GM12878 (cell line): ENCODE measurements at regions not wholly inside any gene's neighbourhood (a gene's known extent, or its start where the extent isn't known, plus 50 kb on each side); places are given as distances from the start of the nearest gene placed in this dataset.

Experiments
- ATAC-seq: fragments of 200-7000 bp; cut with Tn5 transposase; 3 replicates; pipeline ENCODE4 v1.9.1; 2020; ENCODE audit warnings: mild to moderate bottlenecking, moderate library complexity
- BruUV-seq: library from RNA; stranded (reverse); fragments of 400-500 nt; replicated peaks from 2 replicates; lab custom pipeline; 2021; lab: Mats Ljungman, UMichigan
- CTCF ChIA-PET: fragments of 300-600 bp; sonication (Branson Sonifier 250); formaldehyde crosslinking; extraction: SDS; loops from one replicate; lab custom pipeline; 2021; ENCODE audit warnings: inconsistent platforms; lab: Yijun Ruan, JAX
- POLR2A ChIA-PET: fragments of 350-600 bp; formaldehyde crosslinking; extraction: SDS; loops from one replicate; lab custom pipeline; 2021; ENCODE audit warnings: inconsistent platforms; lab: Charles Lee
- RAD21 ChIA-PET: fragments of 300-600 bp; sonication (Branson Sonifier 250); formaldehyde crosslinking; loops from one replicate; lab custom pipeline; 2023; ENCODE audit warnings: antibody characterized with exemption; ENCODE audit not compliant: unreplicated experiment; lab: Charles Lee
- SMC1A ChIA-PET: fragments of 300-600 bp; sonication (Branson Sonifier 250); formaldehyde crosslinking; loops from one replicate; lab custom pipeline; 2023; ENCODE audit not compliant: unreplicated experiment, uncharacterized antibody; lab: Charles Lee
- DNase-seq: peaks from one replicate; pipeline ENCODE4 v3.0.0-alpha.2; 2011; ENCODE audit warnings: low read depth, low spot score
- FAIRE-seq: peaks from 3 replicates; lab custom pipeline; 2011; peaks lifted over from hg19 to GRCh38; lab: Jason Lieb, UNC
- H2AFZ ChIP-seq: 2 replicates; pipeline ENCODE4 v1.6.0; 2011; ENCODE audit warnings: low read depth, low read length, control low read depth; ENCODE audit not compliant: control insufficient read depth
- H3K27ac ChIP-seq: 2 replicates; pipeline ENCODE4 v1.5.1; 2011; ENCODE audit warnings: control low read depth; ENCODE audit not compliant: control insufficient read depth, insufficient read depth
- H3K27me3 ChIP-seq, 2 experiments: replicated peaks in 1 of 2; 2 replicates each; pipeline versions ENCODE4 v1.6.0 to v1.6.1; 2011; ENCODE audit warnings: low read length in 1 of 2; ENCODE audit not compliant: control insufficient read depth in 2 of 2, insufficient read depth in 2 of 2
- H3K36me3 ChIP-seq, 2 experiments: 2 replicates each; pipeline ENCODE4 v1.5.1; 2011; ENCODE audit warnings: low read length in 1 of 2; ENCODE audit not compliant: control insufficient read depth in 2 of 2, insufficient read depth in 2 of 2
- H3K4me1 ChIP-seq: 2 replicates; pipeline ENCODE4 v1.6.1; 2011; ENCODE audit warnings: mild to moderate bottlenecking, low read length, moderate library complexity, mixed read lengths; ENCODE audit not compliant: control insufficient read depth, insufficient read depth
- H3K4me2 ChIP-seq: 2 replicates; pipeline ENCODE4 v1.6.0; 2011; ENCODE audit warnings: control low read depth; ENCODE audit not compliant: control insufficient read depth, insufficient read depth
- H3K4me3 ChIP-seq: fragments of 200-600 bp; sonication (generic); 2 replicates; pipeline ENCODE4 v1.5.1; 2016
- H3K79me2 ChIP-seq: 2 replicates; pipeline ENCODE4 v1.6.0; 2011; ENCODE audit warnings: low read length; ENCODE audit not compliant: control insufficient read depth, insufficient read depth
- H3K9ac ChIP-seq: 2 replicates; pipeline ENCODE4 v1.8.0; 2011; ENCODE audit warnings: low read length, control low read depth, mixed read lengths; ENCODE audit not compliant: control insufficient read depth, insufficient read depth
- H3K9me3 ChIP-seq: replicated peaks from 3 replicates; pipeline ENCODE4 v1.5.1; 2011; ENCODE audit warnings: mild to moderate bottlenecking, low read length; ENCODE audit not compliant: control insufficient read depth, insufficient read depth
- H4K20me1 ChIP-seq: 2 replicates; pipeline ENCODE4 v1.6.0; 2011; ENCODE audit not compliant: control insufficient read depth, insufficient read depth
- BACH1 ChIP-seq: fragments of 450-650 bp; IDR thresholded peaks from 2 replicates; pipeline ENCODE4 v1.6.1; 2017; ENCODE audit warnings: mild to moderate bottlenecking, borderline replicate concordance
- EP300 ChIP-seq, 2 experiments: fragments of 150-350 bp in 1 of 2; IDR thresholded peaks; 2 replicates each; pipeline ENCODE4 v1.6.1; 2011 to 2012; ENCODE audit warnings: low read depth in 2 of 2, low read length in 2 of 2, borderline replicate concordance in 1 of 2, improper control_type of control experiment in 1 of 2, inconsistent platforms in 1 of 2; ENCODE audit not compliant: control insufficient read depth in 1 of 2
- IKZF1 ChIP-seq: fragments of 450-650 bp; conservative IDR thresholded peaks from 2 replicates; pipeline ENCODE4 v1.6.1; 2017; ENCODE audit warnings: antibody characterized with exemption, mild to moderate bottlenecking
- IRF4 ChIP-seq: IDR thresholded peaks from 2 replicates; pipeline ENCODE4 v1.6.1; 2011; ENCODE audit warnings: low read depth, low read length
- LARP7 ChIP-seq: fragments of 450-650 bp; IDR thresholded peaks from 2 replicates; pipeline ENCODE4 v1.6.1; 2017; ENCODE audit warnings: mild to moderate bottlenecking
- MTA3 ChIP-seq: IDR thresholded peaks from 2 replicates; pipeline ENCODE4 v1.6.1; 2012; ENCODE audit warnings: low read length, inconsistent platforms, borderline replicate concordance
- MYB ChIP-seq: fragments of 150-350 bp; IDR thresholded peaks from 2 replicates; pipeline ENCODE4 v1.6.1; 2014; ENCODE audit warnings: mild to moderate bottlenecking, low read depth, low read length, borderline replicate concordance
- MYC ChIP-seq: IDR thresholded peaks from 2 replicates; pipeline ENCODE4 v1.6.1; 2011; ENCODE audit warnings: mild to moderate bottlenecking, low read length, moderate library complexity, inconsistent platforms; ENCODE audit not compliant: insufficient read depth, insufficient replicate concordance, insufficient read length, severe bottlenecking
- PML ChIP-seq: IDR thresholded peaks from 2 replicates; pipeline ENCODE4 v1.6.1; 2012; ENCODE audit warnings: low read length, inconsistent platforms
- SREBF2 ChIP-seq: IDR thresholded peaks from 2 replicates; pipeline ENCODE4 v1.6.1; 2012; ENCODE audit warnings: mild to moderate bottlenecking, low read length
- STAT3 ChIP-seq: IDR thresholded peaks from 2 replicates; pipeline ENCODE4 v1.6.1; 2011; ENCODE audit warnings: low read depth, low read length, improper control_type of control experiment
- TARDBP ChIP-seq: IDR thresholded peaks from 2 replicates; pipeline ENCODE4 v1.6.1; 2016; ENCODE audit warnings: borderline replicate concordance
- TBL1XR1 ChIP-seq: IDR thresholded peaks from 2 replicates; pipeline ENCODE4 v1.6.1; 2012; ENCODE audit warnings: low read depth, low read length, improper control_type of control experiment
- TCF3 ChIP-seq: IDR thresholded peaks from 2 replicates; pipeline ENCODE4 v1.6.1; 2012; ENCODE audit warnings: low read depth, mild to moderate bottlenecking, low read length, borderline replicate concordance; ENCODE audit not compliant: insufficient read depth
- ZBED1 ChIP-seq: IDR thresholded peaks from 2 replicates; pipeline ENCODE4 v1.6.1; 2016; ENCODE audit warnings: borderline replicate concordance
- ZZZ3 ChIP-seq: IDR thresholded peaks from 2 replicates; pipeline ENCODE4 v1.6.1; 2011; ENCODE audit warnings: low read depth; ENCODE audit not compliant: control insufficient read depth, insufficient read length
- WGBS: methylation state at CpG from one replicate; pipeline ENCODE4 v1.1.6; 2016; ENCODE audit warnings: low lambda C conversion rate; ENCODE audit not compliant: insufficient replicate concordance, insufficient coverage; ENCODE audit errors: missing lambda C conversion rate; 5-methylcytosine and 5-hydroxymethylcytosine counted together
- in situ Hi-C: fragments of 300-500 bp; cut with MboI; formaldehyde crosslinking; loops from 9 replicates; pipeline ENCODE4 v1.14.3; 2018; ENCODE audit warnings: mixed read lengths
- intact Hi-C: fragments of 100-400 bp; cut with micrococcal nuclease; formaldehyde crosslinking; loops from one replicate; pipeline ENCODE4 v1.14.2; 2022; ENCODE audit not compliant: unreplicated experiment
- TF ChIP-seq, protein P1 (sequence below): fragments of 450-650 bp; IDR thresholded peaks from 2 replicates; pipeline ENCODE4 v1.6.1; 2017; ENCODE audit warnings: low read depth, mild to moderate bottlenecking, moderate library complexity
- TF ChIP-seq, protein P2 (sequence below): IDR thresholded peaks from 2 replicates; pipeline ENCODE4 v1.6.1; 2011; ENCODE audit warnings: mild to moderate bottlenecking, low read depth, low read length, moderate library complexity; ENCODE audit not compliant: insufficient replicate concordance
- TF ChIP-seq, protein P3 (sequence below): fragments of 450-650 bp; IDR thresholded peaks from 2 replicates; pipeline ENCODE4 v1.6.1; 2017; ENCODE audit warnings: borderline replicate concordance

DNA sequence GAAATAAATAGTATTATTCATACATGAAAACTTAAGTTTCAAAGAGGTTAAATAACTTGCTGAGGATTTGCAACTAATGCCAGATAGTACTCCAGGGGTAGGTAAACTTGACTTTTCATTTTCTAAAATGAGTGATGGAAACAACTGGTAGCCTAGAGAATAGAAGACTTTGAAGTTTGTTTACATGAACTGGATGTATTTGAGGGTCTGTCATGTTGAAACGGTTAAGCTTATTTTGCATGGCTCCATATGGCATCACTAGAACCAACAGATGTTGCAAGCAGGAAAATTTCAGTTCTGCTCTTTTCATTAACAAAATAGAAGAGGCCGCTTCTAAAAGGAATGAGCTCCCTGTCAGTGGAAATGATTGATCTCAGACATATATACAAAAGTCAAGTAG, 105.1 kb upstream of the SGCD start:
- H4K20me1 ChIP-seq = no peaks in the 10 kb centered on the region
- ATAC-seq (no peak), FAIRE-seq (no peak), DNase-seq (no peak)
- ChIA-PET RAD21 (interaction anchor here (0.7 kb wide), 1 partner anchor 363 kb away, joined by 3 read pairs; no protein-coding TSS in a partner anchor), CTCF (no interaction called here), POLR2A (no interaction called here), SMC1A (no interaction called here)
- no peaks in the 10 kb centered on the region for H3K9me3 ChIP-seq
- no TSS peak for BruUV-seq
- H3K4me2 ChIP-seq = no peak overlapping the region
- no peak overlapping the region for H2AFZ ChIP-seq
- no peaks in the 10 kb centered on the region for H3K36me3 ChIP-seq
- H3K27me3 ChIP-seq = no peaks in the 10 kb centered on the region
- H3K79me2 ChIP-seq = no peaks in the 10 kb centered on the region
- H3K4me3 ChIP-seq = no peak overlapping the region
- in situ Hi-C loops (no loop called here), intact Hi-C loops (no loop called here)
- TF ChIP-seq PML (no peak), SREBF2 (no peak), MYB (no peak), TCF3 (no peak), TBL1XR1 (no peak), IRF4 (no peak), STAT3 (no peak), TARDBP (no peak), ZZZ3 (no peak), IKZF1 (no peak), EP300 (IDR thresholded peaks at IDR 0.05; ENCODE audit: borderline replicate concordance in 1 of 2, control insufficient read depth in 1 of 2, low read depth in 2 of 2, low read length in 2 of 2) (no peak), BACH1 (no peak), MTA3 (no peak), LARP7 (no peak), ZBED1 (no peak), MYC (no peak)
- TF ChIP-seq, protein P1, sequence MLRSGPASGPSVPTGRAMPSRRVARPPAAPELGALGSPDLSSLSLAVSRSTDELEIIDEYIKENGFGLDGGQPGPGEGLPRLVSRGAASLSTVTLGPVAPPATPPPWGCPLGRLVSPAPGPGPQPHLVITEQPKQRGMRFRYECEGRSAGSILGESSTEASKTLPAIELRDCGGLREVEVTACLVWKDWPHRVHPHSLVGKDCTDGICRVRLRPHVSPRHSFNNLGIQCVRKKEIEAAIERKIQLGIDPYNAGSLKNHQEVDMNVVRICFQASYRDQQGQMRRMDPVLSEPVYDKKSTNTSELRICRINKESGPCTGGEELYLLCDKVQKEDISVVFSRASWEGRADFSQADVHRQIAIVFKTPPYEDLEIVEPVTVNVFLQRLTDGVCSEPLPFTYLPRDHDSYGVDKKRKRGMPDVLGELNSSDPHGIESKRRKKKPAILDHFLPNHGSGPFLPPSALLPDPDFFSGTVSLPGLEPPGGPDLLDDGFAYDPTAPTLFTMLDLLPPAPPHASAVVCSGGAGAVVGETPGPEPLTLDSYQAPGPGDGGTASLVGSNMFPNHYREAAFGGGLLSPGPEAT = no peak
- TF ChIP-seq, protein P2, sequence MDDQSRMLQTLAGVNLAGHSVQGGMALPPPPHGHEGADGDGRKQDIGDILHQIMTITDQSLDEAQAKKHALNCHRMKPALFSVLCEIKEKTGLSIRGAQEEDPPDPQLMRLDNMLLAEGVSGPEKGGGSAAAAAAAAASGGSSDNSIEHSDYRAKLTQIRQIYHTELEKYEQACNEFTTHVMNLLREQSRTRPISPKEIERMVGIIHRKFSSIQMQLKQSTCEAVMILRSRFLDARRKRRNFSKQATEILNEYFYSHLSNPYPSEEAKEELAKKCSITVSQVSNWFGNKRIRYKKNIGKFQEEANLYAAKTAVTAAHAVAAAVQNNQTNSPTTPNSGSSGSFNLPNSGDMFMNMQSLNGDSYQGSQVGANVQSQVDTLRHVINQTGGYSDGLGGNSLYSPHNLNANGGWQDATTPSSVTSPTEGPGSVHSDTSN = no peak
- TF ChIP-seq, protein P3, sequence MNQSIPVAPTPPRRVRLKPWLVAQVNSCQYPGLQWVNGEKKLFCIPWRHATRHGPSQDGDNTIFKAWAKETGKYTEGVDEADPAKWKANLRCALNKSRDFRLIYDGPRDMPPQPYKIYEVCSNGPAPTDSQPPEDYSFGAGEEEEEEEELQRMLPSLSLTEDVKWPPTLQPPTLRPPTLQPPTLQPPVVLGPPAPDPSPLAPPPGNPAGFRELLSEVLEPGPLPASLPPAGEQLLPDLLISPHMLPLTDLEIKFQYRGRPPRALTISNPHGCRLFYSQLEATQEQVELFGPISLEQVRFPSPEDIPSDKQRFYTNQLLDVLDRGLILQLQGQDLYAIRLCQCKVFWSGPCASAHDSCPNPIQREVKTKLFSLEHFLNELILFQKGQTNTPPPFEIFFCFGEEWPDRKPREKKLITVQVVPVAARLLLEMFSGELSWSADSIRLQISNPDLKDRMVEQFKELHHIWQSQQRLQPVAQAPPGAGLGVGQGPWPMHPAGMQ = no peak
- H3K4me1 ChIP-seq = no peaks in the 10 kb centered on the region
- 28% methylated on average over 2 of the region's 2 CpGs for WGBS
- H3K9ac ChIP-seq = no peak overlapping the region
- H3K27ac ChIP-seq = no peak overlapping the region
